ENCODE measurements at regions not wholly inside any gene's neighbourhood (a gene's known extent, or its start where the extent isn't known, plus 50 kb on each side); places are given as distances from the start of the nearest gene placed in this dataset.

- no peaks in the 10 kb centered on the region for H3K79me2 ChIP-seq (ENCODE audit: insufficient read depth, low read length)
- no peak overlapping the region for H3K27ac Mint-ChIP-seq (ENCODE audit: unreplicated experiment)
- no peak overlapping the region for H3K27ac ChIP-seq (ENCODE audit: low read depth, low read length)
- no peaks in the 10 kb centered on the region for H4K20me1 ChIP-seq (ENCODE audit: insufficient read depth, low read length)
- no peak for FAIRE-seq
- H3K4me3 Mint-ChIP-seq (ENCODE audit: unreplicated experiment): no peak overlapping the region
- no peak for DNase-seq (ENCODE audit: low read depth)
- H3K27me3 Mint-ChIP-seq (ENCODE audit: low read depth, unreplicated experiment): peaks cover 3% of the 10 kb centered on the region
- H3K36me3 Mint-ChIP-seq (ENCODE audit: low read depth, unreplicated experiment): no peaks in the 10 kb centered on the region
- H3K9me3 Mint-ChIP-seq (ENCODE audit: unreplicated experiment): no peaks in the 10 kb centered on the region
- H3K27me3 ChIP-seq (ENCODE audit: insufficient read depth, low read length): peaks cover 3% of the 10 kb centered on the region
- no peaks in the 10 kb centered on the region for H3K9me3 ChIP-seq (ENCODE audit: insufficient read depth, low read depth, low read length)
- H3K36me3 ChIP-seq (ENCODE audit: insufficient read depth, low read length): no peaks in the 10 kb centered on the region
- no peaks in the 10 kb centered on the region for H3K4me1 Mint-ChIP-seq (ENCODE audit: low read depth, unreplicated experiment)
- H2AFZ ChIP-seq (ENCODE audit: low read depth, low read length): no peak overlapping the region
- no peak for TF ChIP-seq EZH2 (IDR thresholded peaks at IDR 0.05; ENCODE audit: insufficient read depth, low read length)
- TF ChIP-seq, protein P1, sequence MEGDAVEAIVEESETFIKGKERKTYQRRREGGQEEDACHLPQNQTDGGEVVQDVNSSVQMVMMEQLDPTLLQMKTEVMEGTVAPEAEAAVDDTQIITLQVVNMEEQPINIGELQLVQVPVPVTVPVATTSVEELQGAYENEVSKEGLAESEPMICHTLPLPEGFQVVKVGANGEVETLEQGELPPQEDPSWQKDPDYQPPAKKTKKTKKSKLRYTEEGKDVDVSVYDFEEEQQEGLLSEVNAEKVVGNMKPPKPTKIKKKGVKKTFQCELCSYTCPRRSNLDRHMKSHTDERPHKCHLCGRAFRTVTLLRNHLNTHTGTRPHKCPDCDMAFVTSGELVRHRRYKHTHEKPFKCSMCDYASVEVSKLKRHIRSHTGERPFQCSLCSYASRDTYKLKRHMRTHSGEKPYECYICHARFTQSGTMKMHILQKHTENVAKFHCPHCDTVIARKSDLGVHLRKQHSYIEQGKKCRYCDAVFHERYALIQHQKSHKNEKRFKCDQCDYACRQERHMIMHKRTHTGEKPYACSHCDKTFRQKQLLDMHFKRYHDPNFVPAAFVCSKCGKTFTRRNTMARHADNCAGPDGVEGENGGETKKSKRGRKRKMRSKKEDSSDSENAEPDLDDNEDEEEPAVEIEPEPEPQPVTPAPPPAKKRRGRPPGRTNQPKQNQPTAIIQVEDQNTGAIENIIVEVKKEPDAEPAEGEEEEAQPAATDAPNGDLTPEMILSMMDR (IDR thresholded peaks at IDR 0.05; ENCODE audit: insufficient read depth, low read depth, low read length): no peak
- H3K4me3 ChIP-seq (ENCODE audit: insufficient read depth, low read depth, low read length): no peak overlapping the region
- no peak overlapping the region for H3K9ac ChIP-seq (ENCODE audit: low read length)
- H3K4me1 ChIP-seq (ENCODE audit: insufficient read depth, low read length): no peaks in the 10 kb centered on the region
- no peak overlapping the region for H3K4me2 ChIP-seq (ENCODE audit: low read length)
Measured at GRCh38 chr1:163540727-163541126, 219.0 kb downstream of the NUF2 start.

DNA sequence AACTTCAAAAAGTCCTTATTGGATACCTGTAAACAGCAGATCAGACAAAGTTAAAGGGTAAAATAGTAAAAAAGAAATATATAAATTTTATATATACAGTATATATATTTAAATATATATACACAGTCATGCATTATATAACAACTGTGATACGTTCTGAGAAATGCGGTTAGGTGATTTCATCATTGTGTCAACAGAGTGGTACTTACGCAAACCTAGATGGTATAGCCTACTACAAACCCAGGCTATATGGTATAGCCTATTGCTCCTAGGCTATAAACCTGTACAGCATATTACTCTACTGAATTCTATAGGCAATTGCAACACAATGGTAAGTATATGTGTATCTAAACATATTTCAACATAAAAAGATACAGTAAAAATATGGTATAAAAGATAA lies 222.7 kb downstream of the NUF2 start:
- no peaks in the 10 kb centered on the region for H3K79me2 ChIP-seq (ENCODE audit: insufficient read depth, low read length)
- no peak overlapping the region for H3K4me2 ChIP-seq (ENCODE audit: low read length)
- no peaks in the 10 kb centered on the region for H3K9me3 Mint-ChIP-seq (ENCODE audit: unreplicated experiment)
- no peaks in the 10 kb centered on the region for H3K36me3 ChIP-seq (ENCODE audit: insufficient read depth, low read length)
- no peak overlapping the region for H2AFZ ChIP-seq (ENCODE audit: low read depth, low read length)
- no peak overlapping the region for H3K9ac ChIP-seq (ENCODE audit: low read length)
- H3K36me3 Mint-ChIP-seq (ENCODE audit: low read depth, unreplicated experiment): no peaks in the 10 kb centered on the region
- H3K27ac ChIP-seq (ENCODE audit: low read depth, low read length): no peak overlapping the region
- H3K9me3 ChIP-seq (ENCODE audit: insufficient read depth, low read depth, low read length): no peaks in the 10 kb centered on the region
- H3K4me1 Mint-ChIP-seq (ENCODE audit: low read depth, unreplicated experiment): no peaks in the 10 kb centered on the region
- H4K20me1 ChIP-seq (ENCODE audit: insufficient read depth, low read length): no peaks in the 10 kb centered on the region
- TF ChIP-seq EZH2 (IDR thresholded peaks at IDR 0.05; ENCODE audit: insufficient read depth, low read length): no peak
- TF ChIP-seq, protein P1 (IDR thresholded peaks at IDR 0.05; ENCODE audit: insufficient read depth, low read depth, low read length): no peak
- no peaks in the 10 kb centered on the region for H3K27me3 Mint-ChIP-seq (ENCODE audit: low read depth, unreplicated experiment)
- DNase-seq (ENCODE audit: low read depth): no peak
- no peak overlapping the region for H3K4me3 ChIP-seq (ENCODE audit: insufficient read depth, low read depth, low read length)
- no peak for FAIRE-seq
- no peak overlapping the region for H3K27ac Mint-ChIP-seq (ENCODE audit: unreplicated experiment)
- no peaks in the 10 kb centered on the region for H3K4me1 ChIP-seq (ENCODE audit: insufficient read depth, low read length)
- no peaks in the 10 kb centered on the region for H3K27me3 ChIP-seq (ENCODE audit: insufficient read depth, low read length)
- H3K4me3 Mint-ChIP-seq (ENCODE audit: unreplicated experiment): no peak overlapping the region

- FAIRE-seq: no peak
- no peaks in the 10 kb centered on the region for H3K4me1 ChIP-seq (ENCODE audit: insufficient read depth, low read length)
- H2AFZ ChIP-seq (ENCODE audit: low read depth, low read length): no peak overlapping the region
- no peak overlapping the region for H3K4me3 Mint-ChIP-seq (ENCODE audit: unreplicated experiment)
- no peaks in the 10 kb centered on the region for H3K4me1 Mint-ChIP-seq (ENCODE audit: low read depth, unreplicated experiment)
- no peaks in the 10 kb centered on the region for H3K79me2 ChIP-seq (ENCODE audit: insufficient read depth, low read length)
- H3K27me3 ChIP-seq (ENCODE audit: insufficient read depth, low read length): no peaks in the 10 kb centered on the region
- no peaks in the 10 kb centered on the region for H3K9me3 Mint-ChIP-seq (ENCODE audit: unreplicated experiment)
- TF ChIP-seq EZH2 (IDR thresholded peaks at IDR 0.05; ENCODE audit: insufficient read depth, low read length): no peak
- TF ChIP-seq, protein P1 (IDR thresholded peaks at IDR 0.05; ENCODE audit: insufficient read depth, low read depth, low read length): no peak
- no peaks in the 10 kb centered on the region for H4K20me1 ChIP-seq (ENCODE audit: insufficient read depth, low read length)
- no peaks in the 10 kb centered on the region for H3K9me3 ChIP-seq (ENCODE audit: insufficient read depth, low read depth, low read length)
- no peak overlapping the region for H3K4me3 ChIP-seq (ENCODE audit: insufficient read depth, low read depth, low read length)
- no peak overlapping the region for H3K27ac ChIP-seq (ENCODE audit: low read depth, low read length)
- H3K27ac Mint-ChIP-seq (ENCODE audit: unreplicated experiment): no peak overlapping the region
- no peak overlapping the region for H3K4me2 ChIP-seq (ENCODE audit: low read length)
- H3K36me3 Mint-ChIP-seq (ENCODE audit: low read depth, unreplicated experiment): no peaks in the 10 kb centered on the region
- no peak overlapping the region for H3K9ac ChIP-seq (ENCODE audit: low read length)
- no peaks in the 10 kb centered on the region for H3K36me3 ChIP-seq (ENCODE audit: insufficient read depth, low read length)
- DNase-seq (ENCODE audit: low read depth): no peak
- no peaks in the 10 kb centered on the region for H3K27me3 Mint-ChIP-seq (ENCODE audit: low read depth, unreplicated experiment)
Measured at GRCh38 chr1:163558162-163558561, 236.4 kb downstream of the NUF2 start.

Data from astrocyte (in vitro differentiated cells and primary cell).